Adipocyte (in vitro differentiated cells): ENCODE measurements at regions not wholly inside any gene's neighbourhood (a gene's known extent, or its start where the extent isn't known, plus 50 kb on each side); places are given as distances from the start of the nearest gene placed in this dataset.

Source experiments
- DNase-seq: peaks from one replicate; pipeline ENCODE4 v3.0.0-alpha.2; 2015; ENCODE audit warnings: low read depth
- H3K27me3 ChIP-seq: replicated peaks from 2 replicates; pipeline ENCODE4 v1.7.0; 2013; ENCODE audit warnings: mild to moderate bottlenecking, low read length, moderate library complexity; ENCODE audit not compliant: control insufficient read depth, insufficient read depth
- H3K36me3 ChIP-seq: 2 replicates; pipeline ENCODE4 v1.7.0; 2013; ENCODE audit warnings: low read length, mild to moderate bottlenecking, moderate library complexity; ENCODE audit not compliant: control insufficient read depth, insufficient read depth, severe bottlenecking
- H3K4me1 ChIP-seq: 2 replicates; pipeline ENCODE4 v1.7.0; 2013; ENCODE audit warnings: mild to moderate bottlenecking, low read length, moderate library complexity; ENCODE audit not compliant: control insufficient read depth, insufficient read depth
- H3K4me3 ChIP-seq: 2 replicates; pipeline ENCODE4 v1.7.0; 2013; ENCODE audit warnings: mild to moderate bottlenecking, low read length, moderate library complexity
- H3K9ac ChIP-seq: 2 replicates; pipeline ENCODE4 v1.7.0; 2013; ENCODE audit warnings: mild to moderate bottlenecking, low read length, moderate library complexity
- H3K9me3 ChIP-seq: 2 replicates; pipeline ENCODE4 v1.7.0; 2013; ENCODE audit warnings: mild to moderate bottlenecking, low read length, moderate library complexity; ENCODE audit not compliant: control insufficient read depth

DNA sequence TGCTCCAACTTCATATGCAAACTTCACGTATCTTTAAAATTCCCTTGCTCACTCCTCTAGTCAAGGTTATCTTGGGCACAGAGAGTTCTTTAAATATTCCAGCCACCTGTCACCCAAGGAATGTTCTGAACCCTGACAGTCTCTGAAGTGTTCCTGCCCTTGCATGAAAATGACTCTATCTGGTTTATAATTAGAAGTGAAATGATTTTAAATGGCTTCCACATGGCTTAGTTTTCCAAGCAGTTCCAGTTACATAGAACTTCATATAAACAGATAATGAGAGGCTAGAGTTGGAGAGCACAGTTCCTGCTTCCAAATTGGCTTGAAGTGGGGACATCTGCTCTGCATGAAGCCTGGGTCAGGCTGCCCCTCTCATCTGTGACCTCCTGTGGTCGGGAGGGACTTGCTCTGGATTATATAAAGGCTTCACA lies 81.9 kb downstream of the SLC4A3 start:
- Histone ChIP-seq H3K4me1 (peaks cover 31% of the 10 kb centered on the region), H3K36me3 (no peaks in the 10 kb centered on the region), H3K9ac (no peak overlapping the region), H3K4me3 (no peak overlapping the region), H3K27me3 (no peaks in the 10 kb centered on the region), H3K9me3 (no peaks in the 10 kb centered on the region)
- no peak for DNase-seq

DNA sequence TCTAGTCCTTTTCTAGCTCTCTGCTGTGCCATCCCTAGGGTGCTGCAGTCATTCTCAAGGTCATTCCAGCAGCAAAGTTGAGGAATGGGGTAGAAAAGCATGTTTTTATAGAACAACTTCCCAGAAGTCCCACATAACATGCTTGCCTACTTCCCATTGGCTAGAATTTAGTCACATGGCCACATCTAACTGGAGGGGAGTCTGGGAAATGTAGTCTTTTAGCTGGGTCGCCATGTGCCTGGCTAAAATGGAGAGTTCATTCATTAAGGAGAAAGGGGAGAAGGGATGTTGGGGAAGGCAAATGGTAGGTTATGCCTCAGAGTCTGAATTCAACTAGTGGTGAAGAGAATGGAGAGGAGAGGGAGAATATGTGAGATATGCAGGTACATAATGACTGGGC lies 85.7 kb downstream of the SLC4A3 start:
- Histone ChIP-seq H3K27me3 (no peaks in the 10 kb centered on the region), H3K36me3 (no peaks in the 10 kb centered on the region), H3K9me3 (no peaks in the 10 kb centered on the region), H3K9ac (peak overlapping the region; percentile 40), H3K4me1 (peaks cover 20% of the 10 kb centered on the region), H3K4me3 (no peak overlapping the region)
- DNase-seq: peak; percentile 42

DNA sequence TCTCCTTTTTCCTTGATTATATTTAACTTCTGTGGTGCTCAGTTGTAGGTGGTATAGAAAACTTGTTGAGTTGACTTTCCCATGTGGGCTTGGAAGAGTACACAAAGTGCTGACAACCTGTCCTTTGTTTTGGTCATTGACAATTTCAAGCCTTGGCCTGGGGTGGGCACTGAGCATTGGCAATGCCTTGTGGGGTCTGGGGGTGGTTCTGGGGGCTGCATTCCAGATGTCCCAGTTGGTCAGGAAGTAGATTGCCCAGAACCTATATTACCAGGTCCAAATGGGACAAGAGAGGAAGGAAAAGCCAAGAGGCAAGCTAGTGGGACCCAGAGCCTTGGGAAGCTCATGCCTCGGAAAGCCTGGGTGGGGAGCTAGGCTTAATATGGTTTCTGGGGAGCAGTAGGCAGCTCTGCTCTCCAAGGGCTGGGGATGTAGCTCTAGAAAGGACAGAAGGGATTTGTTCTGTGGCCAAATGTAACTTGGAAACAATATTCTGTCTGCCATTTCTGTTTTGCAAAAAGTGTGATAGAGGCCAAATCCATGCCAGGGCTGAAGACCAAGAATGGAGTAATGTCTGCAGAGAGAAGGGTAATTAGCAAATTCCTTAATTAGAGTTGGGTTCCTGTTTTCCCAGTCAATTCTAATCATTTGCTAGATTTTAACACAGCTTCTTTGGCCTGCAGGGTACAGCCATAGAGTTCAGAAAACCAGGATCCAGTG lies 87.4 kb downstream of the SLC4A3 start:
- no peak overlapping the region for H3K9ac ChIP-seq
- H3K36me3 ChIP-seq: no peaks in the 10 kb centered on the region
- no peak for DNase-seq
- peaks cover 18% of the 10 kb centered on the region for H3K4me1 ChIP-seq
- no peak overlapping the region for H3K4me3 ChIP-seq
- H3K9me3 ChIP-seq: no peaks in the 10 kb centered on the region
- no peaks in the 10 kb centered on the region for H3K27me3 ChIP-seq

GRCh38 chr2:219718066-219718465 lies 90.6 kb downstream of the SLC4A3 start:
- Histone ChIP-seq H3K9me3 (no peaks in the 10 kb centered on the region), H3K4me3 (no peak overlapping the region), H3K9ac (no peak overlapping the region), H3K4me1 (peaks cover 11% of the 10 kb centered on the region), H3K36me3 (no peaks in the 10 kb centered on the region), H3K27me3 (no peaks in the 10 kb centered on the region)
- DNase-seq: no peak

DNA sequence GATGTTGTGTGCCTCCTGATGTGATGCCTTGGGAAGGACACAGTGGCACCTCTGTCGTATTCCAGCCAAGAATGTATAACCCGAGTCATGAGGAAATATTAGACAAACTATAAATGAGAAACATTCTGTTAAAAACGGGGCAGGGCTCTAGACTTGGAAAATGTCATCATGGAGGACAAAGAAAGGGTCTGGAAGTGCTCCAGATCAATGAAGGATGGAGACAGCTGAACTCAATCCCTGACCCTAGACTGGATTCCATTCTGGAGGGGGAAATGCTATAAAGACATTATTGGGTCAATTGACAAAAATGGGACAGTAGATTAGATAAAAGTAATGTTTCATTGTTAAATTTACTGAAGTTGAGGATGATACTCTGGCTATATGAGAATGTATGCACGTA lies 92.1 kb downstream of the SLC4A3 start:
- Histone ChIP-seq H3K27me3 (no peaks in the 10 kb centered on the region), H3K9ac (no peak overlapping the region), H3K9me3 (no peaks in the 10 kb centered on the region), H3K4me3 (no peak overlapping the region), H3K36me3 (no peaks in the 10 kb centered on the region), H3K4me1 (peaks cover 15% of the 10 kb centered on the region)
- no peak for DNase-seq

GRCh38 chr2:219720956-219721355 lies 93.5 kb downstream of the SLC4A3 start:
- Histone ChIP-seq H3K9me3 (no peaks in the 10 kb centered on the region), H3K36me3 (no peaks in the 10 kb centered on the region), H3K4me3 (no peak overlapping the region), H3K27me3 (no peaks in the 10 kb centered on the region), H3K9ac (no peak overlapping the region), H3K4me1 (peaks cover 16% of the 10 kb centered on the region)
- DNase-seq: no peak

DNA sequence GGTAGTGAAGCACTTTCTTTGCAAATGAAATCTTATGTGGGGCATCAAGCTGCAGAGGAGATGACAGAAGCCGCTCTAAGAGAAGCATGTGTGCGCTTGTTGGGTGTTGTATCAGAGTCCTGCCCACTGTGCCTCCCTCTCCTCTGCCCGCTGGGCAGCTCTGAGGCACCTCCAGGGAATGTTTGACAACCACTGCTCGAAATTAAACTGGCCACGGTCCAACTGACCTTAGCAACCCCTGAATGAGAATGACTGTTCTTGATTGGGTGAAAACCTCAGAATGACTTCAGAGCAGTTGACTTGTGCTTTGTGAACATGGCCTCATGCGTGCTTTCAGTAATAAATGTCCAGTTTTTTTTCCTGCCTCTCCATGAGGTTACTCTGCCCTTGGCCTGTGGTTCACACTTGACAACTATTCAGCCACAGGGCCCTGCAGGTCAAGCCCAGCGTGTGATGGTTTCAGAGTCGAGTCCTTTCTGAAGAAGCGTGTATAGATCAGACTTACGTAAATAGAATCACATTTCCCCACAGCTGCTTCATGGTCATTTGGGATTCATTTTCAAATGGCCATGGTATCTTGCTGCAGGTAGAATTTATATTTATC lies 94.9 kb downstream of the SLC4A3 start:
- no peak for DNase-seq
- H3K27me3 ChIP-seq: no peaks in the 10 kb centered on the region
- no peak overlapping the region for H3K4me3 ChIP-seq
- no peaks in the 10 kb centered on the region for H3K9me3 ChIP-seq
- H3K4me1 ChIP-seq: peaks cover 22% of the 10 kb centered on the region
- H3K36me3 ChIP-seq: no peaks in the 10 kb centered on the region
- H3K9ac ChIP-seq: no peak overlapping the region

DNA sequence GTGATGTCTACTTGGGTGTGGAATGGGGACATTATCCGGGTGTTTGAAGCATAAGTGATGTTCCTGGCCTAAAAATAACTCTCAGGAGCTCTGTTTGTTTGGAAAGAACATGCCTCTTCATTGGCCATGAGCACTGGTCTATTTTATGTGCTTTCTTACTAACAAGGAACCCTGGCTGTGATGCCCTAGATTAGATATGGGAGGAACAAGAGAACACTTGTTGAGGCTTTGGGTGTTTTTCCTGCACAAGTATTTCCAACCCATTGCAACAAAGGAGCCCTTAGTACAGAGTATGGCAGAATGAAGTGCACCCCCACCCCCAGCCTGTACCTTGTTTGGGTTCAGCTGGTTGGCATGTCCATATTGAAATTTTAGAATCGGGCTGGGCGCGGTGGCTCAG lies 95.9 kb downstream of the SLC4A3 start:
- no peak for DNase-seq
- Histone ChIP-seq H3K4me1 (peaks cover 30% of the 10 kb centered on the region), H3K9me3 (no peaks in the 10 kb centered on the region), H3K9ac (no peak overlapping the region), H3K36me3 (no peaks in the 10 kb centered on the region), H3K4me3 (no peak overlapping the region), H3K27me3 (no peaks in the 10 kb centered on the region)

GRCh38 chr2:219724628-219725027 lies 97.2 kb downstream of the SLC4A3 start:
- DNase-seq: peak; percentile 67
- H3K4me3 ChIP-seq: no peak overlapping the region
- no peaks in the 10 kb centered on the region for H3K36me3 ChIP-seq
- H3K9ac ChIP-seq: peak overlapping the region; percentile 35
- H3K4me1 ChIP-seq: peaks cover 38% of the 10 kb centered on the region
- H3K9me3 ChIP-seq: no peaks in the 10 kb centered on the region
- no peaks in the 10 kb centered on the region for H3K27me3 ChIP-seq

DNA sequence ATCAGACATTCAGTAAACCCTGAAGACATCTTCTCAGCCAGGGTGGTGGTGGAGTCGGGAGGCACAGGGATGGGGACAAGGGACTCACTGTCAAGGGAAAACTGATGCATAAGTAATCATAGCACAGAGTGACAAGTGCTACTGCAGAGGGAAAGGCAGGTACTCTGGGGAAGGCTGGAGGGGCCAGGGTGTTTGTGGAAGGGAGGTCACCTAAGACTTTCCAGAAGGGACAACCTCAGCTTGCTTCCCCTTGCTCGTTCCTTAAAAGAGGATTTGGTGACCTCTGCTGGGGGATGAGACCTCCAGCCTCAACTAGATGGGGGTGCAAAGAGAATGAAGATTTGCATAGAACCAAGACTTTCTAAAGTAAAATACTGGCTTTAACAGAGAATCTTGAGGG lies 99.5 kb downstream of the SLC4A3 start:
- Histone ChIP-seq H3K9ac (peak overlapping the region; percentile 79), H3K9me3 (no peaks in the 10 kb centered on the region), H3K27me3 (no peaks in the 10 kb centered on the region), H3K36me3 (no peaks in the 10 kb centered on the region), H3K4me1 (peaks cover 39% of the 10 kb centered on the region), H3K4me3 (no peak overlapping the region)
- DNase-seq: no peak

GRCh38 chr2:219727771-219728429 lies 100.5 kb downstream of the SLC4A3 start:
- Histone ChIP-seq H3K9me3 (no peaks in the 10 kb centered on the region), H3K36me3 (no peaks in the 10 kb centered on the region), H3K9ac (peak overlapping the region; percentile 79), H3K27me3 (no peaks in the 10 kb centered on the region), H3K4me1 (peaks cover 42% of the 10 kb centered on the region), H3K4me3 (peak overlapping the region; percentile 68)
- DNase-seq: no peak
